ENCODE measurements at regions not wholly inside any gene's neighbourhood (a gene's known extent, or its start where the extent isn't known, plus 50 kb on each side); places are given as distances from the start of the nearest gene placed in this dataset.

GRCh38 chr10:44317856-44318255 lies 67.0 kb downstream of the CXCL12 start:
- DNase-seq, result no peak
- Histone ChIP-seq H3K36me3 (ENCODE audit: low read depth) (no peaks in the 10 kb centered on the region), H3K27ac (no peak overlapping the region), H3K9me3 (ENCODE audit: insufficient read depth, low read depth) (no peaks in the 10 kb centered on the region), H3K9me2 (ENCODE audit: insufficient read depth) (no peaks in the 10 kb centered on the region), H3K4me1 (replicated peaks; ENCODE audit: insufficient read depth) (no peaks in the 10 kb centered on the region), H3K79me2 (ENCODE audit: low read depth) (no peaks in the 10 kb centered on the region), H3K4me3 (no peak overlapping the region), H2AFZ (no peak overlapping the region), H3F3A (ENCODE audit: insufficient read depth, low read depth) (no peaks in the 10 kb centered on the region), H3K27me3 (ENCODE audit: insufficient read depth, low read depth) (no peaks in the 10 kb centered on the region), H3K4me2 (no peak overlapping the region), H4K20me1 (ENCODE audit: insufficient read depth) (no peaks in the 10 kb centered on the region)
- ChIA-PET POLR2A (ENCODE audit: unreplicated experiment) (no interaction called here), CTCF (no interaction called here)
- TF ChIP-seq EZH2 (IDR thresholded peaks at IDR 0.05; ENCODE audit: low read depth) (no peak), CTCF (conservative IDR thresholded peaks at IDR 0.05) (no peak)
- intact Hi-C loops (cut with micrococcal nuclease; ENCODE audit: unreplicated experiment), result no loop called here
- BruUV-seq (replicated peaks), result no TSS peak

GRCh38 chr10:44316922-44317215 lies 68.0 kb downstream of the CXCL12 start:
- Histone ChIP-seq H3K9me3 (ENCODE audit: insufficient read depth, low read depth) (no peaks in the 10 kb centered on the region), H3K4me3 (no peak overlapping the region), H2AFZ (no peak overlapping the region), H3K36me3 (ENCODE audit: low read depth) (no peaks in the 10 kb centered on the region), H4K20me1 (ENCODE audit: insufficient read depth) (no peaks in the 10 kb centered on the region), H3F3A (ENCODE audit: insufficient read depth, low read depth) (no peaks in the 10 kb centered on the region), H3K27ac (no peak overlapping the region), H3K27me3 (ENCODE audit: insufficient read depth, low read depth) (no peaks in the 10 kb centered on the region), H3K9me2 (ENCODE audit: insufficient read depth) (no peaks in the 10 kb centered on the region), H3K4me2 (no peak overlapping the region), H3K4me1 (replicated peaks; ENCODE audit: insufficient read depth) (no peaks in the 10 kb centered on the region), H3K79me2 (ENCODE audit: low read depth) (no peaks in the 10 kb centered on the region)
- intact Hi-C loops (cut with micrococcal nuclease; ENCODE audit: unreplicated experiment), result no loop called here
- no peak for TF ChIP-seq EZH2 (IDR thresholded peaks at IDR 0.05; ENCODE audit: low read depth)
- no peak for TF ChIP-seq CTCF (conservative IDR thresholded peaks at IDR 0.05)
- BruUV-seq (replicated peaks), result no TSS peak
- no peak for DNase-seq
- CTCF ChIA-PET, result no interaction called here
- POLR2A ChIA-PET (ENCODE audit: unreplicated experiment), result no interaction called here

- DNase-seq, result no peak
- intact Hi-C loops (cut with micrococcal nuclease; ENCODE audit: unreplicated experiment), result no loop called here
These were observed 68.5 kb downstream of the CXCL12 start for GRCh38 chr10:44316187-44316921.

More at GRCh38 chr10:44316187-44316921, 68.5 kb downstream of the CXCL12 start:
- Histone ChIP-seq H3K27me3 (ENCODE audit: insufficient read depth, low read depth) (no peaks in the 10 kb centered on the region), H3K27ac (no peak overlapping the region), H2AFZ (no peak overlapping the region), H3K4me3 (no peak overlapping the region), H3K36me3 (ENCODE audit: low read depth) (no peaks in the 10 kb centered on the region), H3K4me1 (replicated peaks; ENCODE audit: insufficient read depth) (no peaks in the 10 kb centered on the region), H4K20me1 (ENCODE audit: insufficient read depth) (no peaks in the 10 kb centered on the region), H3K4me2 (no peak overlapping the region), H3K9me3 (ENCODE audit: insufficient read depth, low read depth) (no peaks in the 10 kb centered on the region), H3F3A (ENCODE audit: insufficient read depth, low read depth) (no peaks in the 10 kb centered on the region), H3K79me2 (ENCODE audit: low read depth) (no peaks in the 10 kb centered on the region), H3K9me2 (ENCODE audit: insufficient read depth) (no peaks in the 10 kb centered on the region)
- CTCF ChIA-PET, result no interaction called here
- no peak for TF ChIP-seq CTCF (conservative IDR thresholded peaks at IDR 0.05)
- no peak for TF ChIP-seq EZH2 (IDR thresholded peaks at IDR 0.05; ENCODE audit: low read depth)
- POLR2A ChIA-PET (ENCODE audit: unreplicated experiment), result no interaction called here
- no TSS peak for BruUV-seq (replicated peaks)

All from PC-9 (cell line).